Cardiac muscle cell (in vitro differentiated cells and primary cell): ENCODE measurements at regions not wholly inside any gene's neighbourhood (a gene's known extent, or its start where the extent isn't known, plus 50 kb on each side); places are given as distances from the start of the nearest gene placed in this dataset.

Experiments
- DNase-seq, 2 donors: peaks; one replicate each; pipeline versions ENCODE4 v3.0.0 to v3.0.0-alpha.2; 2010 to 2017; ENCODE audit warnings: low read depth in 1 of 2, low spot score in 1 of 2
- H3K27ac ChIP-seq: fragments of 200-600 bp; sonication (generic); 2 replicates; pipeline ENCODE4 v1.5.1; 2016
- H3K27me3 ChIP-seq: fragments of 200-600 bp; sonication (generic); 2 replicates; pipeline ENCODE4 v1.6.0; 2016; ENCODE audit warnings: control low read depth
- H3K36me3 ChIP-seq: fragments of 200-600 bp; sonication (generic); 2 replicates; pipeline ENCODE4 v1.5.1; 2016; ENCODE audit warnings: control low read depth
- H3K4me1 ChIP-seq: fragments of 200-600 bp; sonication (generic); 2 replicates; pipeline ENCODE4 v1.8.1; 2017; ENCODE audit warnings: low read depth, mild to moderate bottlenecking, mixed run types
- H3K4me3 ChIP-seq: fragments of 200-600 bp; sonication (generic); 2 replicates; pipeline ENCODE4 v1.5.1; 2016; ENCODE audit warnings: mild to moderate bottlenecking
- H3K9me3 ChIP-seq: fragments of 200-600 bp; sonication (generic); 2 replicates; pipeline ENCODE4 v1.5.1; 2017; ENCODE audit warnings: low read depth, mild to moderate bottlenecking, control low read depth
- TF ChIP-seq, protein P1 (sequence below): IDR thresholded peaks from 2 replicates; pipeline ENCODE4 v1.5.1; 2012; ENCODE audit warnings: low read depth, mild to moderate bottlenecking, low read length

DNA sequence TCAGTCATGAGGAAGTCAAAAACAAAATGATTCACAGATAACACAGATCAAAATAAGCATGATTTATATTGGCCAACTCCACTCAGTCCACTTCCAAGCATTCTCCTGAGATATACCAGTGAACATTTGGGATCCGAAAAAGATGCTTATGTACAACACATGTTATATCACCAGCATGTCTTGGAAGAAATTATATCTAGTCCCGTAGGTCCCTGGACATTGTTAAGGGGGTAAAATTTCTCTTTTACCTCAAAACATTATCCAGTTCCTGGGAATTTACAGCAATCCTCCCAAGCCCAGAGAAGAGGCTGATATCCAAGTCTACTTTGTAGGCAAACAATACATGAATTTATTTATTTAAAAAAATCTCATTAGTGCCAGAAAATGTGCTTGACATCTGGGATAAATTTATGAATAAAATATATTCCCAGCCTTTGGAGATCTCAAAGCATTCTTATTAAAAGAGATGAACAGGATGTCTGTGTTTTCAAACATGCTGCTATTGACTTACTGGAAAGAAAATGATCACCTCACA is 582.2 kb upstream of the ZWINT start:
- no peaks in the 10 kb centered on the region for H3K36me3 ChIP-seq
- no peak for DNase-seq
- no peaks in the 10 kb centered on the region for H3K4me1 ChIP-seq
- no peaks in the 10 kb centered on the region for H3K27me3 ChIP-seq
- TF ChIP-seq, protein P1, sequence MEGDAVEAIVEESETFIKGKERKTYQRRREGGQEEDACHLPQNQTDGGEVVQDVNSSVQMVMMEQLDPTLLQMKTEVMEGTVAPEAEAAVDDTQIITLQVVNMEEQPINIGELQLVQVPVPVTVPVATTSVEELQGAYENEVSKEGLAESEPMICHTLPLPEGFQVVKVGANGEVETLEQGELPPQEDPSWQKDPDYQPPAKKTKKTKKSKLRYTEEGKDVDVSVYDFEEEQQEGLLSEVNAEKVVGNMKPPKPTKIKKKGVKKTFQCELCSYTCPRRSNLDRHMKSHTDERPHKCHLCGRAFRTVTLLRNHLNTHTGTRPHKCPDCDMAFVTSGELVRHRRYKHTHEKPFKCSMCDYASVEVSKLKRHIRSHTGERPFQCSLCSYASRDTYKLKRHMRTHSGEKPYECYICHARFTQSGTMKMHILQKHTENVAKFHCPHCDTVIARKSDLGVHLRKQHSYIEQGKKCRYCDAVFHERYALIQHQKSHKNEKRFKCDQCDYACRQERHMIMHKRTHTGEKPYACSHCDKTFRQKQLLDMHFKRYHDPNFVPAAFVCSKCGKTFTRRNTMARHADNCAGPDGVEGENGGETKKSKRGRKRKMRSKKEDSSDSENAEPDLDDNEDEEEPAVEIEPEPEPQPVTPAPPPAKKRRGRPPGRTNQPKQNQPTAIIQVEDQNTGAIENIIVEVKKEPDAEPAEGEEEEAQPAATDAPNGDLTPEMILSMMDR: no peak
- H3K27ac ChIP-seq: no peak overlapping the region
- H3K4me3 ChIP-seq: no peak overlapping the region
- H3K9me3 ChIP-seq: no peaks in the 10 kb centered on the region

DNA sequence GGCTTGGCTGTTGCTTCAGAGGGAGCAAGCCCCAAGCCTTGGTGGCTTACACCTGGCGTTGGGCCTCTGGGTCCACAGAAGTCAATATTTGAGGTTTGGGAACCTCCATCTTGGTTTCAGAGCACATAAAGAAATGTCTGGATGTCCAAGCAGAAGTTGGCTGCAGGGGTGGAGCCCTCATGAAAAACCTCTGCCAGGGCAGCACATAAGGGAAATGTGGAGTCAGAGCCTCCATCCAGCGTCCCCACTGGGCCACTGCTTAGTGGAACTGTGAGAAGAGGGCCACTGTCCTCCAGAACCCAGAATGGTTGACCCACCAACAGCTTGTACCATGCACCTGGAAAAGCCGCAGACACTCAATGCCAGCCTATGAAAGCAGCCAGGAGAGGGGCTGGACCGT is 573.5 kb upstream of the ZWINT start:
- Histone ChIP-seq H3K9me3 (no peaks in the 10 kb centered on the region), H3K4me1 (peaks cover 5% of the 10 kb centered on the region), H3K36me3 (no peaks in the 10 kb centered on the region), H3K27me3 (no peaks in the 10 kb centered on the region), H3K27ac (no peak overlapping the region), H3K4me3 (no peak overlapping the region)
- no peak for DNase-seq
- TF ChIP-seq, protein P1: no peak

DNA sequence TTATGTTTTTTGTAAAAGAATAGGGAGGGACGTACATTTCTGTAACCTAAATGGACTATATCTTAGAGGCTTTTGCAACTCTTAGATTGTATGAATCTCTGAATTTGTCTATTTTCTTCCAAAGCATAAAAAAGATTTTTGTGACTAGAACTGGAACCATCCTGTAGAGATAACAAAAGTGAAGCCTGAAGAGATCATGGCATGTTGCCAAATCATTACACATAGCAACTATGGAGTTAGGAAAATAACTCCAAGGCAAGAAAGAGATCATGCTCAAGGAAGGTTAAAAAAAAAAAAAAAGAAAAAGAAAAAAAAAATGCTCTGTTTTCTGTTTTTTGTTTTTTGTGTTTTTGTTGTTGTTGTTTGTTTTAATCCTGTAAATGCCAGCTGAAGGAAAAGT is 567.7 kb upstream of the ZWINT start:
- H3K36me3 ChIP-seq: no peaks in the 10 kb centered on the region
- DNase-seq: peak in 1 of 2 donors; percentile 65
- H3K27ac ChIP-seq: no peak overlapping the region
- H3K27me3 ChIP-seq: no peaks in the 10 kb centered on the region
- H3K4me3 ChIP-seq: no peak overlapping the region
- TF ChIP-seq, protein P1: no peak
- peaks cover 18% of the 10 kb centered on the region for H3K4me1 ChIP-seq
- no peaks in the 10 kb centered on the region for H3K9me3 ChIP-seq

DNA sequence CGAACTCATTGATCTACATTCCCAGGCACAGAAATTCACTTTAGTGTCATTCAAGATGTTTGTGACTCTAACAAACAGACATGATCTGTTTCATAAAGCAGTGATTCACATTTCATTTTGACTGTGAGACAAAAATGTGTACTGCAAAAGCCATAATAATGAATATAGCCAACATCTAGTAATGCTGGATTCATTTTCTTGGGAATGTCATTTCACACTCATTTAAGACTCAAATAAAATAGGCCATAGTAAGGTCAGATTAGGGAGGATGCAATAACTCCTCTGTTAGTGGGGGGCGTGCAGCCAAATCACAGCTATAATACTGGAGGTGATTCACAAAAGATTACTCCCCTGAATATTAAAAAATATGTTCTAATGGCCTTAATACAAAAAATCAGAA is 566.6 kb upstream of the ZWINT start:
- Histone ChIP-seq H3K9me3 (no peaks in the 10 kb centered on the region), H3K4me1 (peaks cover 18% of the 10 kb centered on the region), H3K27me3 (no peaks in the 10 kb centered on the region), H3K4me3 (no peak overlapping the region), H3K36me3 (no peaks in the 10 kb centered on the region), H3K27ac (no peak overlapping the region)
- no peak for DNase-seq
- TF ChIP-seq, protein P1: no peak

DNA sequence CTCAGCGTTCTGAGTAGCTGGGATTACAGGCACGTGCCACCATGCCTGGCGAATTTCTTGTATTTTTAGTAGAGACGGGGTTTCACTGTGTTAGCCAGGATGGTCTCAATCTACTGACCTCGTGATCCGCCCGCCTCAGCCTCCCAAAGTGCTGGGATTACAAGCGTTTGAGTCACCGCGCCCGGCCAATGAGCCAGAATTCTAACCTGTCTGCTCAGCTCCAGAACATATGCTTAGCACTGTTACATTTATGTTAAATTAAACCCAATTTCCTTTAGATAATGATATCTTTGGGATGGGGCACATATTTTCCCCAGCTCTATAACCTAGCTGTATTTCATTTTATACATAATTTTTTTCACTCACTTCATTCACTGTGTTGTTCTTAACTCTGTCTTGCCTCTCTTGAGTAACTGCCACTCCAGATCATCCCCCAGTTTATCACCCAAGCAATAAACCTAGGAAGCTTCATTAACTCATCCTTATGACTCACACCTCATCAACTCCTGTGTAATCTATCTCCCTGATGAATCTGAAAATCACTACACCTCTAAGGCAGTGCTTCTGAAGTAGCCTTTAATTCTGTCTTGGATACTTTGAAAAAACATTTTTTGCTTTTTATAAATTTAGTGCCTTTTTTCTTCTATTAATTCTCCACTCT is 559.7 kb upstream of the ZWINT start:
- no peak overlapping the region for H3K27ac ChIP-seq

More for the DNA sequence above, 559.7 kb upstream of the ZWINT start:
- Histone ChIP-seq H3K4me3 (no peak overlapping the region), H3K4me1 (no peaks in the 10 kb centered on the region), H3K9me3 (no peaks in the 10 kb centered on the region), H3K36me3 (no peaks in the 10 kb centered on the region), H3K27me3 (no peaks in the 10 kb centered on the region)
- DNase-seq: no peak
- TF ChIP-seq, protein P1: no peak
